K562 (cell line): ENCODE measurements at regions not wholly inside any gene's neighbourhood (a gene's known extent, or its start where the extent isn't known, plus 50 kb on each side); places are given as distances from the start of the nearest gene placed in this dataset.

ENCODE experiments used
- ATAC-seq: fragments of 200-7000 bp; cut with Tn5 transposase; 3 replicates; pipeline ENCODE4 v1.9.1; 2020; ENCODE audit warnings: moderate library complexity
- BruUV-seq: library from RNA; stranded (reverse); fragments of 400-500 nt; replicated peaks from 2 replicates; lab custom pipeline; 2021; lab: Mats Ljungman, UMichigan
- CTCF ChIA-PET: fragments of 300-600 bp; formaldehyde crosslinking; extraction: SDS; loops from one replicate; lab custom pipeline; 2021; ENCODE audit warnings: low intra/inter-chr PET ratio; lab: Yijun Ruan, JAX
- POLR2A ChIA-PET: fragments of 300-600, 350-650 bp; sonication (Branson Sonifier 250); formaldehyde crosslinking; extraction: SDS; loops from one replicate; lab custom pipeline; 2021; ENCODE audit warnings: antibody characterized with exemption, inconsistent platforms; lab: Yijun Ruan, JAX
- DNase-seq, 4 experiments: peaks; one replicate each; pipeline versions ENCODE4 v3.0.0 to v3.0.0-alpha.2; 2011 to 2018; ENCODE audit warnings: low spot score in 3 of 4, mixed read lengths in 3 of 4; ENCODE audit errors: extremely low read depth in 1 of 4
- FAIRE-seq: peaks from 2 replicates; lab custom pipeline; 2011; peaks lifted over from hg19 to GRCh38; lab: Jason Lieb, UNC
- H2AFZ ChIP-seq: 2 replicates; pipeline ENCODE4 v1.6.0; 2011; ENCODE audit warnings: low read depth, low read length, control low read depth, inconsistent platforms
- H3K27ac ChIP-seq: fragments of 200-600 bp; 3 replicates; pipeline ENCODE4 v1.8.0; 2011; ENCODE audit warnings: low read depth, mild to moderate bottlenecking, control low read depth, inconsistent platforms, low read length, moderate library complexity, mixed read lengths; ENCODE audit errors: extremely low read depth
- H3K27me3 ChIP-seq, 2 experiments: fragments of 300-600 bp in 1 of 2; 2 replicates in 1 of 2; 3 replicates in 1 of 2; pipeline versions ENCODE4 v1.6.0 to v1.8.0; 2011; ENCODE audit warnings: inconsistent platforms in 2 of 2, low read length in 2 of 2, mild to moderate bottlenecking in 1 of 2, mixed read lengths in 1 of 2, moderate library complexity in 1 of 2; ENCODE audit not compliant: control insufficient read depth in 2 of 2, insufficient read depth in 2 of 2
- H3K36me3 ChIP-seq: fragments of 300-600 bp; 3 replicates; pipeline ENCODE4 v1.8.0; 2011; ENCODE audit warnings: mild to moderate bottlenecking, low read length, inconsistent platforms; ENCODE audit not compliant: control insufficient read depth, insufficient read depth
- H3K4me1 ChIP-seq, 2 experiments: fragments of 200-600 bp in 1 of 2; replicated peaks in 1 of 2; 2 replicates in 1 of 2; 3 replicates in 1 of 2; pipeline versions ENCODE4 v1.5.1 to v1.8.0; 2011; ENCODE audit warnings: inconsistent platforms in 2 of 2, low read length in 2 of 2, mild to moderate bottlenecking in 1 of 2, mixed read lengths in 1 of 2, moderate library complexity in 1 of 2; ENCODE audit not compliant: control insufficient read depth in 2 of 2, insufficient read depth in 2 of 2
- H3K4me2 ChIP-seq: 2 replicates; pipeline ENCODE4 v1.6.1; 2011; ENCODE audit warnings: low read length, control low read depth, inconsistent platforms, mixed read lengths; ENCODE audit not compliant: insufficient read depth
- H3K4me3 ChIP-seq: fragments of 200-600 bp; sonication (generic), shearing (Covaris generic); 2 replicates; pipeline ENCODE4 v1.5.1; 2016; ENCODE audit warnings: control low read depth, inconsistent platforms
- H3K79me2 ChIP-seq: fragments of 200-600 bp; 3 replicates; pipeline ENCODE4 v1.8.0; 2011; ENCODE audit warnings: low read length, inconsistent platforms; ENCODE audit not compliant: control insufficient read depth, insufficient read depth
- H3K9ac ChIP-seq, 2 experiments: 2 replicates each; pipeline versions ENCODE4 v1.6.0 to v1.6.1; 2011; ENCODE audit warnings: low read depth in 2 of 2, low read length in 2 of 2, control low read depth in 1 of 2, inconsistent platforms in 1 of 2, mild to moderate bottlenecking in 1 of 2, mixed read lengths in 1 of 2; ENCODE audit not compliant: insufficient read depth in 1 of 2
- H3K9me1 ChIP-seq: one replicate; pipeline ENCODE4 v1.6.0; 2011; ENCODE audit warnings: inconsistent platforms, mild to moderate bottlenecking, low read length, moderate library complexity; ENCODE audit not compliant: control insufficient read depth, insufficient read depth
- H3K9me3 ChIP-seq: replicated peaks from 2 replicates; pipeline ENCODE4 v1.5.1; 2011; ENCODE audit warnings: low read depth, low read length, inconsistent platforms; ENCODE audit not compliant: control insufficient read depth, insufficient read depth
- H4K20me1 ChIP-seq: replicated peaks from 2 replicates; pipeline ENCODE4 v1.6.1; 2011; ENCODE audit warnings: low read length, inconsistent platforms, mixed read lengths; ENCODE audit not compliant: control insufficient read depth, insufficient read depth
- ATF7 ChIP-seq: fragments of 450-650 bp; IDR thresholded peaks from 2 replicates; pipeline ENCODE4 v1.7.1; 2014; ENCODE audit warnings: mild to moderate bottlenecking, moderate library complexity
- CBX3 ChIP-seq, 2 experiments: IDR thresholded peaks; 1 replicate in 1 of 2; 2 replicates in 1 of 2; pipeline ENCODE4 v1.6.1; 2012; ENCODE audit warnings: inconsistent platforms in 2 of 2, low read length in 2 of 2, borderline replicate concordance in 1 of 2, control low read depth in 1 of 2
- EHMT2 ChIP-seq: fragments of 450-650 bp; IDR thresholded peaks from 2 replicates; pipeline ENCODE4 v1.6.1; 2018; ENCODE audit warnings: antibody characterized with exemption
- EZH2 ChIP-seq: IDR thresholded peaks from 2 replicates; pipeline ENCODE4 v1.6.1; 2012; ENCODE audit warnings: low read depth, mild to moderate bottlenecking, inconsistent platforms, low read length, borderline replicate concordance
- MTA1 ChIP-seq: fragments of 450-650 bp; IDR thresholded peaks from 2 replicates; pipeline ENCODE4 v1.6.1; 2017; ENCODE audit warnings: borderline replicate concordance
- SP1 ChIP-seq: sonication (generic); formaldehyde crosslinking; IDR thresholded peaks from 2 replicates; pipeline ENCODE4 v1.8.1; 2022; ENCODE audit warnings: mild to moderate bottlenecking, missing genetic modification reagents
- ZNF347 ChIP-seq: fragments of 450-650 bp; formaldehyde crosslinking; IDR thresholded peaks from 2 replicates; pipeline ENCODE4 v1.4.0; 2020; ENCODE audit warnings: low read depth, mild to moderate bottlenecking, moderate library complexity
- WGBS: fragments of 100-300 bp; shearing (Covaris generic); methylation state at CpG from one replicate; pipeline ENCODE4 v1.1.6; 2016; ENCODE audit warnings: low coverage, mixed read lengths; ENCODE audit not compliant: insufficient coverage; ENCODE audit errors: missing lambda C conversion rate; 5-methylcytosine and 5-hydroxymethylcytosine counted together
- in situ Hi-C: fragments of 300-500 bp; cut with MboI; formaldehyde crosslinking; loops from 4 replicates; pipeline ENCODE4 v1.15.0; 2018; ENCODE audit warnings: inconsistent platforms, mixed read lengths
- intact Hi-C: fragments of 100-400 bp; cut with micrococcal nuclease; formaldehyde crosslinking; loops from 2 replicates; pipeline ENCODE4 v1.14.2; 2022
- TF ChIP-seq, protein P1 (sequence below): sonication (generic); formaldehyde crosslinking; IDR thresholded peaks from 2 replicates; pipeline ENCODE4 v1.8.0; 2022; ENCODE audit warnings: mild to moderate bottlenecking, missing genetic modification reagents

GRCh38 chr10:107497024-107497423 lies 332.5 kb upstream of the SORCS1 start:
- H3K9ac ChIP-seq = no peak overlapping the region
- H3K27ac ChIP-seq = no peak overlapping the region
- no peak overlapping the region for H3K4me2 ChIP-seq
- TF ChIP-seq EHMT2 = no peak
- TF ChIP-seq CBX3 (IDR thresholded peaks at IDR 0.05; ENCODE audit: borderline replicate concordance in 1 of 2, low read length in 2 of 2) = no peak
- no peak for TF ChIP-seq SP1 (CRISPR knock-in tag)
- no peak for TF ChIP-seq ATF7
- no peak for TF ChIP-seq ZNF347
- TF ChIP-seq, protein P1, sequence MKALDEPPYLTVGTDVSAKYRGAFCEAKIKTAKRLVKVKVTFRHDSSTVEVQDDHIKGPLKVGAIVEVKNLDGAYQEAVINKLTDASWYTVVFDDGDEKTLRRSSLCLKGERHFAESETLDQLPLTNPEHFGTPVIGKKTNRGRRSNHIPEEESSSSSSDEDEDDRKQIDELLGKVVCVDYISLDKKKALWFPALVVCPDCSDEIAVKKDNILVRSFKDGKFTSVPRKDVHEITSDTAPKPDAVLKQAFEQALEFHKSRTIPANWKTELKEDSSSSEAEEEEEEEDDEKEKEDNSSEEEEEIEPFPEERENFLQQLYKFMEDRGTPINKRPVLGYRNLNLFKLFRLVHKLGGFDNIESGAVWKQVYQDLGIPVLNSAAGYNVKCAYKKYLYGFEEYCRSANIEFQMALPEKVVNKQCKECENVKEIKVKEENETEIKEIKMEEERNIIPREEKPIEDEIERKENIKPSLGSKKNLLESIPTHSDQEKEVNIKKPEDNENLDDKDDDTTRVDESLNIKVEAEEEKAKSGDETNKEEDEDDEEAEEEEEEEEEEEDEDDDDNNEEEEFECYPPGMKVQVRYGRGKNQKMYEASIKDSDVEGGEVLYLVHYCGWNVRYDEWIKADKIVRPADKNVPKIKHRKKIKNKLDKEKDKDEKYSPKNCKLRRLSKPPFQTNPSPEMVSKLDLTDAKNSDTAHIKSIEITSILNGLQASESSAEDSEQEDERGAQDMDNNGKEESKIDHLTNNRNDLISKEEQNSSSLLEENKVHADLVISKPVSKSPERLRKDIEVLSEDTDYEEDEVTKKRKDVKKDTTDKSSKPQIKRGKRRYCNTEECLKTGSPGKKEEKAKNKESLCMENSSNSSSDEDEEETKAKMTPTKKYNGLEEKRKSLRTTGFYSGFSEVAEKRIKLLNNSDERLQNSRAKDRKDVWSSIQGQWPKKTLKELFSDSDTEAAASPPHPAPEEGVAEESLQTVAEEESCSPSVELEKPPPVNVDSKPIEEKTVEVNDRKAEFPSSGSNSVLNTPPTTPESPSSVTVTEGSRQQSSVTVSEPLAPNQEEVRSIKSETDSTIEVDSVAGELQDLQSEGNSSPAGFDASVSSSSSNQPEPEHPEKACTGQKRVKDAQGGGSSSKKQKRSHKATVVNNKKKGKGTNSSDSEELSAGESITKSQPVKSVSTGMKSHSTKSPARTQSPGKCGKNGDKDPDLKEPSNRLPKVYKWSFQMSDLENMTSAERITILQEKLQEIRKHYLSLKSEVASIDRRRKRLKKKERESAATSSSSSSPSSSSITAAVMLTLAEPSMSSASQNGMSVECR (CRISPR knock-in tag) = no peak
- TF ChIP-seq MTA1 = no peak
- TF ChIP-seq EZH2 = no peak
- no peak for ATAC-seq
- H3K4me1 ChIP-seq = no peaks in the 10 kb centered on the region
- no peaks in the 10 kb centered on the region for H3K79me2 ChIP-seq
- no peak overlapping the region for H2AFZ ChIP-seq
- no peak for DNase-seq
- H3K9me1 ChIP-seq = no peaks in the 10 kb centered on the region
- POLR2A ChIA-PET = no interaction called here
- no peaks in the 10 kb centered on the region for H4K20me1 ChIP-seq
- in situ Hi-C loops (no loop called here), intact Hi-C loops (no loop called here)
- H3K9me3 ChIP-seq = no peaks in the 10 kb centered on the region
- no peaks in the 10 kb centered on the region for H3K36me3 ChIP-seq
- FAIRE-seq = no peak
- no peaks in the 10 kb centered on the region for H3K27me3 ChIP-seq
- CTCF ChIA-PET = no interaction called here
- BruUV-seq = no TSS peak
- WGBS = 3% methylated on average over 3 of the region's 3 CpGs
- no peak overlapping the region for H3K4me3 ChIP-seq
